Endothelial cell of umbilical vein (primary cell): ENCODE measurements at regions not wholly inside any gene's neighbourhood (a gene's known extent, or its start where the extent isn't known, plus 50 kb on each side); places are given as distances from the start of the nearest gene placed in this dataset.
"Not testable (repeated sequence)": the region's sequence is repeated elsewhere in the genome, so short reads cannot be mapped to it uniquely, and the experiment has no call there.

Experiments used
- BruUV-seq: library from RNA; stranded (reverse); fragments of 400-500 nt; replicated peaks from 2 replicates; lab custom pipeline; 2021; lab: Mats Ljungman, UMichigan
- CTCF ChIA-PET: fragments of 300-600, 350-600 bp; sonication (Branson Sonifier 250); formaldehyde crosslinking; loops from one replicate; lab custom pipeline; 2021; ENCODE audit warnings: antibody characterized with exemption, inconsistent platforms; lab: Charles Lee
- POLR2A ChIA-PET: fragments of 300-600, 350-600 bp; sonication (Branson Sonifier 250); formaldehyde crosslinking; loops from one replicate; lab custom pipeline; 2021; ENCODE audit warnings: antibody characterized with exemption, inconsistent platforms; lab: Charles Lee
- DNase-seq: peaks from one replicate; pipeline ENCODE4 v3.0.0-alpha.2; 2011; ENCODE audit warnings: low read depth, low spot score
- FAIRE-seq: peaks from 2 replicates; lab custom pipeline; 2011; peaks lifted over from hg19 to GRCh38; lab: Jason Lieb, UNC
- H2AFZ ChIP-seq: 2 replicates; pipeline ENCODE4 v1.6.0; 2012; ENCODE audit warnings: low read depth, low read length, control low read depth, inconsistent platforms
- H3K27ac ChIP-seq: 2 replicates; pipeline ENCODE4 v1.5.1; 2011; ENCODE audit warnings: low read depth, mild to moderate bottlenecking, control low read depth, low read length, moderate library complexity; ENCODE audit not compliant: insufficient read depth
- H3K27me3 ChIP-seq, 2 experiments: 2 replicates each; pipeline versions ENCODE4 v1.6.0 to v1.6.1; 2011; ENCODE audit warnings: low read length in 2 of 2, mixed read lengths in 1 of 2; ENCODE audit not compliant: control insufficient read depth in 2 of 2, insufficient read depth in 2 of 2
- H3K36me3 ChIP-seq, 2 experiments: 2 replicates in 1 of 2; 3 replicates in 1 of 2; pipeline ENCODE4 v1.5.1; 2011; ENCODE audit warnings: low read length in 2 of 2, mild to moderate bottlenecking in 1 of 2, moderate library complexity in 1 of 2; ENCODE audit not compliant: control insufficient read depth in 2 of 2, insufficient read depth in 2 of 2; ENCODE audit errors: extremely low read depth in 1 of 2
- H3K4me1 ChIP-seq: 3 replicates; pipeline ENCODE4 v1.5.1; 2011; ENCODE audit warnings: mild to moderate bottlenecking, low read length; ENCODE audit not compliant: control insufficient read depth, insufficient read depth; ENCODE audit errors: extremely low read depth
- H3K4me2 ChIP-seq: 2 replicates; pipeline ENCODE4 v1.6.1; 2011; ENCODE audit warnings: low read length, control low read depth, mixed read lengths; ENCODE audit not compliant: insufficient read depth
- H3K4me3 ChIP-seq, 3 experiments: fragments of 200-600 bp in 1 of 3; sonication (generic), shearing (Covaris generic) in 1 of 3; replicated peaks in 1 of 3; 2 replicates each; pipeline ENCODE4 v1.5.1; 2011 to 2016; ENCODE audit warnings: control low read depth in 3 of 3, low read length in 3 of 3, mild to moderate bottlenecking in 2 of 3, inconsistent platforms in 1 of 3, low read depth in 1 of 3, moderate library complexity in 1 of 3; ENCODE audit not compliant: insufficient read depth in 1 of 3
- H3K79me2 ChIP-seq: 2 replicates; pipeline ENCODE4 v1.6.0; 2012; ENCODE audit warnings: low read length, inconsistent platforms; ENCODE audit not compliant: control insufficient read depth, insufficient read depth
- H3K9ac ChIP-seq: replicated peaks from 2 replicates; pipeline ENCODE3; 2011; ENCODE audit warnings: low read length, control low read depth; ENCODE audit not compliant: insufficient read depth; ENCODE audit errors: extremely low read depth
- H3K9me1 ChIP-seq: replicated peaks from 3 replicates; pipeline ENCODE4 v1.6.0; 2011; ENCODE audit warnings: mild to moderate bottlenecking, low read length; ENCODE audit not compliant: control insufficient read depth, insufficient read depth; ENCODE audit errors: extremely low read depth
- H3K9me3 ChIP-seq: replicated peaks from 2 replicates; pipeline ENCODE4 v1.5.1; 2012; ENCODE audit warnings: low read length, inconsistent platforms; ENCODE audit not compliant: control insufficient read depth, insufficient read depth
- H4K20me1 ChIP-seq: replicated peaks from 2 replicates; pipeline ENCODE3; 2011; ENCODE audit warnings: mild to moderate bottlenecking, low read length; ENCODE audit not compliant: control insufficient read depth, insufficient read depth; ENCODE audit errors: extremely low read depth
- CTCF ChIP-seq, 2 donors: IDR thresholded peaks; 1 replicate in 1 of 2; 2 replicates in 1 of 2; pipeline ENCODE4 v1.5.1; 2011; ENCODE audit warnings: low read length in 2 of 2, mild to moderate bottlenecking in 2 of 2, moderate library complexity in 2 of 2, control low read depth in 1 of 2, inconsistent platforms in 1 of 2, low read depth in 1 of 2; ENCODE audit not compliant: insufficient read depth in 1 of 2; ENCODE audit errors: extremely low read depth in 1 of 2
- EZH2 ChIP-seq: IDR thresholded peaks from 2 replicates; pipeline ENCODE4 v1.6.1; 2012; ENCODE audit warnings: borderline replicate concordance, low read depth, mild to moderate bottlenecking, moderate library complexity, low read length, inconsistent platforms; ENCODE audit not compliant: severe bottlenecking
- FOS ChIP-seq: IDR thresholded peaks from 2 replicates; pipeline ENCODE4 v1.6.1; 2011; ENCODE audit warnings: mild to moderate bottlenecking, low read length, moderate library complexity, borderline replicate concordance; ENCODE audit not compliant: insufficient read depth
- GATA2 ChIP-seq: IDR thresholded peaks from 2 replicates; pipeline ENCODE4 v1.7.0; 2011; ENCODE audit warnings: low read depth, mild to moderate bottlenecking, moderate library complexity, mixed read lengths, low read length; ENCODE audit not compliant: insufficient read length, insufficient read depth
- JUN ChIP-seq: IDR thresholded peaks from 2 replicates; pipeline ENCODE4 v1.6.1; 2011; ENCODE audit warnings: borderline replicate concordance, low read depth; ENCODE audit not compliant: insufficient read length, insufficient read depth
- MAX ChIP-seq: IDR thresholded peaks from 2 replicates; pipeline ENCODE4 v1.6.1; 2011; ENCODE audit not compliant: insufficient read depth, insufficient read length
- MYC ChIP-seq: IDR thresholded peaks from one replicate; pipeline ENCODE4 v1.6.1; 2011; ENCODE audit warnings: mild to moderate bottlenecking, low read depth, low read length
- POLR2A ChIP-seq: IDR thresholded peaks from 2 replicates; pipeline ENCODE4 v1.6.1; 2012; ENCODE audit warnings: low read depth, mild to moderate bottlenecking, control low read depth, low read length
- POLR2AphosphoS5 ChIP-seq: IDR thresholded peaks from 2 replicates; pipeline ENCODE4 v1.6.1; 2012; ENCODE audit warnings: low read depth, mild to moderate bottlenecking, control low read depth, low read length, moderate library complexity; ENCODE audit not compliant: insufficient read depth
- dilution Hi-C: fragments of 300-500 bp; cut with MboI; formaldehyde crosslinking; loops from one replicate; pipeline ENCODE4 v1.15.0; 2019; ENCODE audit warnings: low sequenced_read_pairs; ENCODE audit not compliant: extremely low pct_ligation_motif_present
- intact Hi-C: fragments of 100-400 bp; cut with micrococcal nuclease; formaldehyde crosslinking; loops from one replicate; pipeline ENCODE4 v1.10.0; 2022

- POLR2A ChIA-PET: no interaction called here
Observed at GRCh38 chr4:167989815-167990214, 102.5 kb upstream of the ANXA10 start.

DNA sequence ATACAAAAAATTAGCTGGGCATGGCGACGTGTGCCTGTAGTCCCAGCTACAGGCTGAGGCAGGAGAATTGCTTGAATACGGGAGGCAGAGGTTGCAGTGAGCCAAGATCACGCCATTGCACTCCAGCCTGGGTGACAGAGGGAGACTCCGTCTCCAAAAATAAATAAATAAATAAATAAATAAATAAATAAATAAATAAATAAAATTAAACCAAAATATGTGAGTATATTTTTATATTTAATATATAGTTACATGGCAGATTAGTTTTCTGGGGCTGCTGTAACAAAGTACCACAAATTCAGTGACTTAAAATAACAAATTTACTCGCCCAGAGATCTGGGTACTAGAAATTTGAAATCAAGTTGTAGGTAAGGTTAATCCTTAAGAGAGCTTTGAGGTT, 84.2 kb upstream of the ANXA10 start:
- H2AFZ ChIP-seq, BruUV-seq, H3K36me3 ChIP-seq, FAIRE-seq, H3K27ac ChIP-seq, H3K4me2 ChIP-seq, H3K9me1 ChIP-seq, intact Hi-C loops, H3K9ac ChIP-seq, H3K4me1 ChIP-seq, H3K27me3 ChIP-seq, H3K79me2 ChIP-seq, POLR2A ChIA-PET, H3K4me3 ChIP-seq, dilution Hi-C loops, CTCF ChIA-PET, H3K9me3 ChIP-seq, DNase-seq, H4K20me1 ChIP-seq: not testable (repeated sequence)

More at GRCh38 chr4:167989815-167990214, 102.5 kb upstream of the ANXA10 start:
- Histone ChIP-seq H3K4me1 (no peaks in the 10 kb centered on the region), H4K20me1 (no peaks in the 10 kb centered on the region), H3K27me3 (no peaks in the 10 kb centered on the region), H3K9me1 (no peaks in the 10 kb centered on the region), H3K36me3 (no peaks in the 10 kb centered on the region), H3K9me3 (no peaks in the 10 kb centered on the region), H3K27ac (no peak overlapping the region), H3K9ac (no peak overlapping the region), H3K4me2 (no peak overlapping the region), H3K4me3 (no peak overlapping the region), H2AFZ (no peak overlapping the region), H3K79me2 (no peaks in the 10 kb centered on the region)
- no peak for DNase-seq
- TF ChIP-seq MAX: no peak
- no peak for TF ChIP-seq FOS
- TF ChIP-seq MYC: no peak
- no peak for TF ChIP-seq EZH2
- no peak for TF ChIP-seq GATA2
- TF ChIP-seq JUN: no peak
- no peak for TF ChIP-seq POLR2A
- no peak for TF ChIP-seq POLR2AphosphoS5
- no peak for TF ChIP-seq CTCF (IDR thresholded peaks at IDR 0.05; ENCODE audit: extremely low read depth in 1 of 2, insufficient read depth in 1 of 2, low read depth in 1 of 2, low read length in 2 of 2)
- dilution Hi-C loops: no loop called here
- no TSS peak for BruUV-seq
- intact Hi-C loops: no loop called here
- no peak for FAIRE-seq
- CTCF ChIA-PET: interaction anchor here (0.6 to 2.4 kb wide), 4 partner anchors 11 to 164 kb away, joined by 3 to 17 read pairs (median 4); no protein-coding TSS in a partner anchor
